GM21723 (cell line): ENCODE measurements at regions not wholly inside any gene's neighbourhood (a gene's known extent, or its start where the extent isn't known, plus 50 kb on each side); places are given as distances from the start of the nearest gene placed in this dataset.
A peak's percentile ranks its signal among the peaks of the same experiment; 100 is the strongest.

Experiments used
- ATAC-seq: cut with Tn5 transposase; IDR thresholded peaks from one replicate; pipeline ENCODE4 v1.9.1; 2021; ENCODE audit warnings: mild to moderate bottlenecking, moderate library complexity; ENCODE audit not compliant: unreplicated experiment

- no peak for ATAC-seq
Measured at GRCh38 chr7:130989101-130989795, 255.2 kb upstream of the KLF14 start.

- ATAC-seq: no peak
Measured at GRCh38 chr7:130990178-130990832, 256.3 kb upstream of the KLF14 start.

GRCh38 chr7:130993671-130994365 is 259.8 kb upstream of the KLF14 start:
- no peak for ATAC-seq

DNA sequence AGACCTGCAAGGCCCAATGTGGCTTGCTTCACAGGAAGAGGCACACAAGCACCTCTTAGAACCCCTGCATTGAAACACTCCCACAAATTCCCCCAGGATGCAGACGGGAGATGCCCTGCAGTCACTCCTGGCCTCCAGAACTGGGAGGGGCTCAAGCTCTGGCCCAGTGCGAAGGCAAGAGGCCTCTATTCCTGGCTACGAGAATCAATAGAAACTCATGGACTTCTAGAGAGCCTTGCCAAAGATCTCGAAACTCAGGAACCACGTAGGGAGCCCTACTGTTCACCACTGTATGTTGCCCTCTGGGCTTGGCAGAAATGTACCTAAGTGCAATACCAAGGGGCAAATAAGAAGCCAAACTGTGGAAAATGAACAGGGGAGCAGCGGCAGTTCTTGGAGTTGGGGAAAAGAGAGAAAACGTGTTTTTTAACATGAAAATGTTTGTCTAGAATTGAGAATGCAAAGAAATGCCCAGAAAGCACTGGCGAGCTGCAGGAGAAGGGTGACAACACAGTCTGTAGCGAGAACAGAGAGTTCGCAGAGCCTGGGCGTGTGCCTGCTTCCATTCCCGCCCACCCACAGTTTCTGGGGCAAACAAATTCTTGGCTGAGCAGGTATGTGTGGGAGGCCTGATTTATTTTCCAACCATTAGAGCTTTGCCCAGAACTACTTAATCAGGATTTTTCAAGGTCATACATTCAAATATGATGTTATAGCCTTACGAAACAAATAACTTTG is 260.5 kb upstream of the KLF14 start:
- ATAC-seq: no peak

- ATAC-seq: no peak
Measured at GRCh38 chr7:130995252-130996081, 261.5 kb upstream of the KLF14 start.

DNA sequence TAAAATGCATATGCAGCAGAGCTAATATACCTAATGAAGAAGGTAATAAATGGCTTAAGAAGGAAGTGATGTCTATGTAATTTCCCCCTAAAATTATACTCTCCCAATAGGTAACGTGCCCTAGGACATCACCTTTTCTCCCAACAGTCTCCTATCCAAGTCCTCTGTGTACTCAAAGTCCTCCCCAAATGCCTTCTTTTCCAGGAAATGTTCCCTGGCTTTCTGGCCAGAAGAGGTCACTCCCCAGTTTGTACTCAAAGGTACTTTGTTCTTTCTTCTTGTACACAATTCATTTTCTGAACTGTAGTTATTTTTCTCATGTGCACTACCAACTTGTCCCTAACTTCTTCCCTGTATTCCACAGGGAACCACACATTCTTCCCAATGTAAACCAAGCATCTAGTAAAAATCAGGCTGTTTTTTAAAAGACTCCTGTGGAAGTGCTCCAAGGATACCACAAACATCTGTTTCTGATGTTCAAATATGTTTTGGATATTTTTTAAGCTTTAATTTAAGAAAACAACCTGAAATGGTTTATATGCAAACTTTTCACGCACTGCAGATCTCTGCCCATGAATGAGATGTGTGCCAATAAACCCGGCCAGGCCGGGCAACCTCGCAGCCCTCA is 262.3 kb upstream of the KLF14 start:
- no peak for ATAC-seq

DNA sequence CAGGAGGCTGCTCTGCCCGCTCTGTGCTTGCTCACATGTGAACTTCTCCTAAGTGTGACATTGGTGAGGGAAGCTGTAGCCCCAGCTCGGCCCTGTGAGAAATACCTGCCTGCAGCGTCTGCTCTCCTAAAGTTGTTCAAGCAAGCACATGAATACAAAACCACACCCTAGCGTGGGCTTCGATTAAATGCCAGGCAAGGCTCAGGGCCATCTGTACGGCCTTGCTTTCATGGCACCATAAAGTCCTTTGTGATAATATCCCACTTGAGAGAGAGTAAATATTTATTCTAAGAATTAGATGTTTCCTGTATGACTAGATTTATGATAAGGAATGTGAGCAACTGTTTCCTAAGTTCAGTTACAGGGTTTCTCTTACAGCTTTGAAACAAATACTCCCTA is 262.8 kb upstream of the KLF14 start:
- no peak for ATAC-seq

GRCh38 chr7:130998993-130999602 is 265.1 kb upstream of the KLF14 start:
- no peak for ATAC-seq

DNA sequence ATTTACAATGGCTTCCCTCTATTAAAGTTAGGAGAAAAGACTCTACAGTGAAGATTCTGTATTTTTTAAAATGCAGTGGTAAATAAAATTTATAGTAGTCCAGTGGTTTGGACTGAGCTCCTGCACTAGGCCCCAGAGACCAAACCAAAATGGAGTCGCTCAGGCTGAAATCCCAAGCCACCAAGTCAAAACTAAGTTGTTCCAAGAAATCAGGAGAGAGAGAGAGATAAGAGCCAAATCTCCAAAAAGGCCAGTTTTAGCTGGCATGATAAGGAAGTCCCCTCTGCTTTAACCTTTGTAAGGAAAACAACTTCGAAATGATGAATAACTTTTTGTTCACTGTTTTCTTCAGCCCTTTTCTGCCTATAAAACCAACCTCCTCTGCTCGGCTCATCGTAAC is 265.9 kb upstream of the KLF14 start:
- no peak for ATAC-seq

- no peak for ATAC-seq
Measured at GRCh38 chr7:131000389-131000788, 266.4 kb upstream of the KLF14 start.

DNA sequence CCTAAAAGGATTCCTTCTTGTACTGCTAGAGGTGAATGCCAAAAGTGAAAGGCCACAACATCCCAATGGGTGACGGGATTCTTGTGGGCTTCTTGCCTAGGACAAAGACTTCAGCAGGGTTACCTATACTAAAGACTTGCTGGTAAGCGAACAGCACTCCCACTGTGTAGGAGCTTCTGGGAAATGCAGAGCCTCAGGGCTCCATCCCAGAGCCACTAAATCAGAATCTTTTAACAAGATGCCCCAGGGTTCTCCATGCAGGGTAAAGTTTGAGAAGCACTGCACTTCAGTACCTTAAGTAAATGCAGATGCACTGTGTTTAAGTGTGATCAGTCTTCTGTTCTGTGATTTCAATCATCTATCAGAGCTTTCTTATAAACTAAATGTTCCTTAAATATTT is 266.9 kb upstream of the KLF14 start:
- ATAC-seq: no peak

- ATAC-seq: no peak
Measured at GRCh38 chr7:131002600-131002999, 268.6 kb upstream of the KLF14 start.

- no peak for ATAC-seq
Measured at GRCh38 chr7:131003634-131004033, 269.6 kb upstream of the KLF14 start.

DNA sequence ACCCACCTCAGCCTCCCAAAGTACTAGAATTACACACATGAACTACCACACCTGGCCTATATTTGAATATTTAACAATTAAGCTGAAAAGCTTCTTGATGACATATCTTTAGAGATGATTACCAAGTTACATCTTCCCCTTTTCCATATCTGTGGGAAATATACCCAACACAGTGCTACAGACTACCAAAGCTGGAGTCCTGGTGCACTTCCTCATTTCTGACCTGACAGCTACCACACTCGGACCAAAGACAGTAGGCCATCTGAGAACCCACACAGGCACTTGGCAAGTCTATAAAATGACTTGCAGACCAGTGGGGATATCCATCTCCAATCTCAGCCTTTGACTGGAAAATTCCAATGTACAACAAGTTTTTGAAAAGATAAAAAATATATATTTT is 270.4 kb upstream of the KLF14 start:
- no peak for ATAC-seq

- ATAC-seq: peak; percentile 51
Measured at GRCh38 chr7:131007439-131008330, 273.7 kb upstream of the KLF14 start.

- ATAC-seq: no peak
Measured at GRCh38 chr7:131008840-131009711, 275.1 kb upstream of the KLF14 start.

GRCh38 chr7:131010029-131010716 is 276.2 kb upstream of the KLF14 start:
- no peak for ATAC-seq
